Activated CD4-positive, alpha-beta T cell treated with anti-CD3 and anti-CD28 coated beads for 4 hours (primary cell): ENCODE measurements at regions not wholly inside any gene's neighbourhood (a gene's known extent, or its start where the extent isn't known, plus 50 kb on each side); places are given as distances from the start of the nearest gene placed in this dataset.

ENCODE experiments used
- DNase-seq, 2 donors: peaks; one replicate each; pipeline ENCODE4 v3.0.0-alpha.2; 2020

- no peak for DNase-seq
Measured at GRCh38 chr22:22144858-22145257, 99.7 kb upstream of the VPREB1 start.

- DNase-seq, result no peak
Measured at GRCh38 chr22:22143448-22143847, 101.1 kb upstream of the VPREB1 start.

GRCh38 chr22:22142661-22143060 lies 101.9 kb upstream of the VPREB1 start:
- DNase-seq, result no peak

GRCh38 chr22:22141771-22142591 lies 102.6 kb upstream of the VPREB1 start:
- DNase-seq, result no peak

- no peak for DNase-seq
Measured at GRCh38 chr22:22141031-22141430, 103.6 kb upstream of the VPREB1 start.

- DNase-seq, result no peak
Measured at GRCh38 chr22:22139364-22139763, 105.2 kb upstream of the VPREB1 start.

- DNase-seq, result no peak
Measured at GRCh38 chr22:22138915-22139314, 105.7 kb upstream of the VPREB1 start.

- no peak for DNase-seq
Measured at GRCh38 chr22:22137891-22138290, 106.7 kb upstream of the VPREB1 start.

- DNase-seq, result no peak
Measured at GRCh38 chr22:22133910-22134309, 110.7 kb upstream of the VPREB1 start.

GRCh38 chr22:22130953-22131608 lies 113.5 kb upstream of the VPREB1 start:
- no peak for DNase-seq

GRCh38 chr22:22129387-22129786 lies 115.2 kb upstream of the VPREB1 start:
- DNase-seq, result no peak

GRCh38 chr22:22128440-22128839 lies 116.1 kb upstream of the VPREB1 start:
- no peak for DNase-seq

- no peak for DNase-seq
Measured at GRCh38 chr22:22127100-22127499, 117.5 kb upstream of the VPREB1 start.

- no peak for DNase-seq
Measured at GRCh38 chr22:22125579-22126468, 118.8 kb upstream of the VPREB1 start.

- no peak for DNase-seq
Measured at GRCh38 chr22:22125028-22125578, 119.5 kb upstream of the VPREB1 start.

GRCh38 chr22:22124374-22124773 lies 120.2 kb upstream of the VPREB1 start:
- DNase-seq, result no peak

GRCh38 chr22:22123960-22124278 lies 120.7 kb upstream of the VPREB1 start:
- DNase-seq, result no peak

- no peak for DNase-seq
Measured at GRCh38 chr22:22123118-22123959, 121.2 kb upstream of the VPREB1 start.

- DNase-seq, result no peak
Measured at GRCh38 chr22:22122348-22123117, 122.1 kb upstream of the VPREB1 start.

GRCh38 chr22:22121445-22121844 lies 123.1 kb upstream of the VPREB1 start:
- DNase-seq, result no peak

- DNase-seq, result no peak
Measured at GRCh38 chr22:22120160-22120559, 124.4 kb upstream of the VPREB1 start.

GRCh38 chr22:22118987-22119386 lies 125.6 kb upstream of the VPREB1 start:
- DNase-seq, result no peak
